ENCODE measurements at regions not wholly inside any gene's neighbourhood (a gene's known extent, or its start where the extent isn't known, plus 50 kb on each side); places are given as distances from the start of the nearest gene placed in this dataset.
"Not testable (repeated sequence)": the region's sequence is repeated elsewhere in the genome, so short reads cannot be mapped to it uniquely, and the experiment has no call there.

DNA sequence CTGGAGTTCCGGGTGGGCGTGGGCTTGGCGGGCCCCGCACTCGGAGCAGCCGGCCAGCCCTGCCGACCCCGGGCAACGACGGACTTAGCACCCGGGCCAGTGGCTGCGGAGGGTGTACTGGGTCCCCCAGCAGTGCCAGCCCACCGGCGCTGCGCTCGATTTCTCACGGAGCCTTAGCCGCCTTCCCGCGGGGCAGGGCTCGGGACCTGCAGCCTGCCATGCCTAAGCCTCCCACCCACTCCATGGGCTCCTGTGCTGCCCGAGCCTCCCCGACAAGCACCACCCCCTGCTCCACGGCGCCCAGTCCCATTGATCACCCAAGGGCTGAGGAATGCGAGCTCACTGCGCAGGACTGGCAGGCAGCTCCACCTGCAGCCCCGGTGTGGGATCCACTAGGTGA, 99.9 kb upstream of the SETBP1 start:
- not testable (repeated sequence) for H3K9me3 ChIP-seq (ENCODE audit: control insufficient read depth in 2 of 2, insufficient read depth in 1 of 2, low read depth in 1 of 2, low read length in 1 of 2); H3K36me3 ChIP-seq (ENCODE audit: control insufficient read depth in 2 of 2, insufficient read depth in 2 of 2, low read length in 1 of 2); H3K27me3 ChIP-seq (ENCODE audit: control insufficient read depth in 1 of 2, insufficient read depth in 2 of 2, low read length in 2 of 2); H3K4me1 ChIP-seq (ENCODE audit: control insufficient read depth in 2 of 2, insufficient read depth in 2 of 2, low read length in 1 of 2); H3K4me3 ChIP-seq (ENCODE audit: low read depth in 1 of 2, low read length in 2 of 2); H3K27ac ChIP-seq (ENCODE audit: low read depth in 2 of 2, low read length in 1 of 2)
- WGBS, 2 donors: 97 to 98% methylated on average over 14 to 28 of the region's 28 CpGs

GRCh38 chr18:44582456-44582855, 98.2 kb upstream of the SETBP1 start:
- no peak overlapping the region for H3K27ac ChIP-seq (ENCODE audit: low read depth in 2 of 2, low read length in 1 of 2)
- no peak overlapping the region for H3K4me3 ChIP-seq (ENCODE audit: low read depth in 1 of 2, low read length in 2 of 2)
- no peaks in the 10 kb centered on the region for H3K27me3 ChIP-seq (ENCODE audit: control insufficient read depth in 1 of 2, insufficient read depth in 2 of 2, low read length in 2 of 2)
- no peaks in the 10 kb centered on the region for H3K4me1 ChIP-seq (ENCODE audit: control insufficient read depth in 2 of 2, insufficient read depth in 2 of 2, low read length in 1 of 2)
- H3K9me3 ChIP-seq (ENCODE audit: control insufficient read depth in 2 of 2, insufficient read depth in 1 of 2, low read depth in 1 of 2, low read length in 1 of 2): no peaks in the 10 kb centered on the region
- H3K36me3 ChIP-seq (ENCODE audit: control insufficient read depth in 2 of 2, insufficient read depth in 2 of 2, low read length in 1 of 2): no peaks in the 10 kb centered on the region

GRCh38 chr18:44584900-44585299, 95.8 kb upstream of the SETBP1 start:
- H3K4me1 ChIP-seq (ENCODE audit: control insufficient read depth in 2 of 2, insufficient read depth in 2 of 2, low read length in 1 of 2): no peaks in the 10 kb centered on the region
- no peak overlapping the region for H3K27ac ChIP-seq (ENCODE audit: low read depth in 2 of 2, low read length in 1 of 2)
- no peak overlapping the region for H3K4me3 ChIP-seq (ENCODE audit: low read depth in 1 of 2, low read length in 2 of 2)
- H3K9me3 ChIP-seq (ENCODE audit: control insufficient read depth in 2 of 2, insufficient read depth in 1 of 2, low read depth in 1 of 2, low read length in 1 of 2): no peaks in the 10 kb centered on the region
- no peaks in the 10 kb centered on the region for H3K36me3 ChIP-seq (ENCODE audit: control insufficient read depth in 2 of 2, insufficient read depth in 2 of 2, low read length in 1 of 2)
- H3K27me3 ChIP-seq (ENCODE audit: control insufficient read depth in 1 of 2, insufficient read depth in 2 of 2, low read length in 2 of 2): no peaks in the 10 kb centered on the region

DNA sequence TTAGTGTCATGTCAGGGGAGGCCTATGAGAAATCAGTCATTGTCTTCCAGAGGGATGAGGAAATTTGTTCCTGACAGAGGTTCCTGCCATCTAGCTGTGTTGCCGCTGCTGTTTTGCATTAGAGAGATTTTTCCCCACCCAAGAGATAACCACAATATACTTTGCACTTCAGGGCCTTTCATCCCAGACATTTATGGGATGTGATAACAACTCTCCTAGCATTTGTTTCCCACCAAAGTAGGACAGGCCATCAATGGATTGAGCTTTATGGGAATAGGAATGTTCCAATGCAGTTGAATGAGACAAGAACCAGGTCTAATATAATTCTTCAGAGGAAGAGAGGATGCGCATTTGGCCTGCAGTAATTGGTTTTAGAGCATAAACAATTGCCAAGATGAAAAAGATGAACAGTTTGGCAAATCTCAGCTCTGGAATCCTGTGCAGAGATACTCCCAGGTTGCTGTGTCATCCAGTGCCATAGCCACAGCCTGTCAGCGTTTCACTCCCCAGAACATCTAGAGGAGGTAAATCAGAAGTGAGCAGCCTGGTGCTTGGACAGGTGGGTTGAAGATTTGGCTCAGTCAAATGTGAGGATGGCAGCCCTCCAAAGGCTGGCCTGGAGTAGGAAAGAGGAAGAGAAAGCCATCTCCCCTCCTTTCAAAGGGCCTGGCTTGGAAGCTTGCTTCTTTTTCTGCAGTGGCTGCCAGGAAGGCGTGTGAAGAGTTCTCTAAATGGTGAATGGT, 93.7 kb upstream of the SETBP1 start:
- no peak overlapping the region for H3K27ac ChIP-seq (ENCODE audit: low read depth in 2 of 2, low read length in 1 of 2)
- no peaks in the 10 kb centered on the region for H3K9me3 ChIP-seq (ENCODE audit: control insufficient read depth in 2 of 2, insufficient read depth in 1 of 2, low read depth in 1 of 2, low read length in 1 of 2)
- no peaks in the 10 kb centered on the region for H3K27me3 ChIP-seq (ENCODE audit: control insufficient read depth in 1 of 2, insufficient read depth in 2 of 2, low read length in 2 of 2)
- no peak overlapping the region for H3K4me3 ChIP-seq (ENCODE audit: low read depth in 1 of 2, low read length in 2 of 2)
- peaks cover 0 to 2% of the 10 kb centered on the region in 2 donors for H3K4me1 ChIP-seq (ENCODE audit: control insufficient read depth in 2 of 2, insufficient read depth in 2 of 2, low read length in 1 of 2)
- WGBS, 2 donors: 68 to 71% methylated on average over 4 of the region's 4 CpGs
- H3K36me3 ChIP-seq (ENCODE audit: control insufficient read depth in 2 of 2, insufficient read depth in 2 of 2, low read length in 1 of 2): no peaks in the 10 kb centered on the region

GRCh38 chr18:44588508-44588907, 92.2 kb upstream of the SETBP1 start:
- WGBS, 2 donors: 23 to 50% methylated on average over 2 of the region's 2 CpGs
- Histone ChIP-seq H3K4me3 (ENCODE audit: low read depth in 1 of 2, low read length in 2 of 2) (no peak overlapping the region), H3K27ac (ENCODE audit: low read depth in 2 of 2, low read length in 1 of 2) (no peak overlapping the region), H3K4me1 (ENCODE audit: control insufficient read depth in 2 of 2, insufficient read depth in 2 of 2, low read length in 1 of 2) (peaks cover 0 to 2% of the 10 kb centered on the region in 2 donors), H3K9me3 (ENCODE audit: control insufficient read depth in 2 of 2, insufficient read depth in 1 of 2, low read depth in 1 of 2, low read length in 1 of 2) (no peaks in the 10 kb centered on the region), H3K27me3 (ENCODE audit: control insufficient read depth in 1 of 2, insufficient read depth in 2 of 2, low read length in 2 of 2) (no peaks in the 10 kb centered on the region), H3K36me3 (ENCODE audit: control insufficient read depth in 2 of 2, insufficient read depth in 2 of 2, low read length in 1 of 2) (no peaks in the 10 kb centered on the region)

- H3K27ac ChIP-seq (ENCODE audit: low read depth in 2 of 2, low read length in 1 of 2): no peak overlapping the region
- WGBS, 2 donors: 44 to 67% methylated on average over 3 of the region's 3 CpGs
- H3K27me3 ChIP-seq (ENCODE audit: control insufficient read depth in 1 of 2, insufficient read depth in 2 of 2, low read length in 2 of 2): no peaks in the 10 kb centered on the region
- H3K36me3 ChIP-seq (ENCODE audit: control insufficient read depth in 2 of 2, insufficient read depth in 2 of 2, low read length in 1 of 2): no peaks in the 10 kb centered on the region
- H3K9me3 ChIP-seq (ENCODE audit: control insufficient read depth in 2 of 2, insufficient read depth in 1 of 2, low read depth in 1 of 2, low read length in 1 of 2): no peaks in the 10 kb centered on the region
- no peak overlapping the region for H3K4me3 ChIP-seq (ENCODE audit: low read depth in 1 of 2, low read length in 2 of 2)
- H3K4me1 ChIP-seq (ENCODE audit: control insufficient read depth in 2 of 2, insufficient read depth in 2 of 2, low read length in 1 of 2): peaks cover 0 to 2% of the 10 kb centered on the region in 2 donors
These were observed 90.9 kb upstream of the SETBP1 start for GRCh38 chr18:44589693-44590355.

GRCh38 chr18:44590956-44591670, 89.6 kb upstream of the SETBP1 start:
- peaks cover 0 to 2% of the 10 kb centered on the region in 2 donors for H3K4me1 ChIP-seq (ENCODE audit: control insufficient read depth in 2 of 2, insufficient read depth in 2 of 2, low read length in 1 of 2)
- no peak overlapping the region for H3K4me3 ChIP-seq (ENCODE audit: low read depth in 1 of 2, low read length in 2 of 2)
- no peaks in the 10 kb centered on the region for H3K9me3 ChIP-seq (ENCODE audit: control insufficient read depth in 2 of 2, insufficient read depth in 1 of 2, low read depth in 1 of 2, low read length in 1 of 2)
- H3K36me3 ChIP-seq (ENCODE audit: control insufficient read depth in 2 of 2, insufficient read depth in 2 of 2, low read length in 1 of 2): no peaks in the 10 kb centered on the region
- 76 to 93% methylated on average over 1 of the region's 1 CpG for WGBS, 2 donors
- no peak overlapping the region for H3K27ac ChIP-seq (ENCODE audit: low read depth in 2 of 2, low read length in 1 of 2)
- H3K27me3 ChIP-seq (ENCODE audit: control insufficient read depth in 1 of 2, insufficient read depth in 2 of 2, low read length in 2 of 2): no peaks in the 10 kb centered on the region

GRCh38 chr18:44592639-44593038, 88.0 kb upstream of the SETBP1 start:
- H3K4me1 ChIP-seq (ENCODE audit: control insufficient read depth in 2 of 2, insufficient read depth in 2 of 2, low read length in 1 of 2): peaks cover 0 to 2% of the 10 kb centered on the region in 2 donors
- H3K27ac ChIP-seq (ENCODE audit: low read depth in 2 of 2, low read length in 1 of 2): no peak overlapping the region
- H3K4me3 ChIP-seq (ENCODE audit: low read depth in 1 of 2, low read length in 2 of 2): no peak overlapping the region
- H3K9me3 ChIP-seq (ENCODE audit: control insufficient read depth in 2 of 2, insufficient read depth in 1 of 2, low read depth in 1 of 2, low read length in 1 of 2): no peaks in the 10 kb centered on the region
- H3K27me3 ChIP-seq (ENCODE audit: control insufficient read depth in 1 of 2, insufficient read depth in 2 of 2, low read length in 2 of 2): no peaks in the 10 kb centered on the region
- 55 to 61% methylated on average over 2 of the region's 2 CpGs for WGBS, 2 donors
- H3K36me3 ChIP-seq (ENCODE audit: control insufficient read depth in 2 of 2, insufficient read depth in 2 of 2, low read length in 1 of 2): no peaks in the 10 kb centered on the region

DNA sequence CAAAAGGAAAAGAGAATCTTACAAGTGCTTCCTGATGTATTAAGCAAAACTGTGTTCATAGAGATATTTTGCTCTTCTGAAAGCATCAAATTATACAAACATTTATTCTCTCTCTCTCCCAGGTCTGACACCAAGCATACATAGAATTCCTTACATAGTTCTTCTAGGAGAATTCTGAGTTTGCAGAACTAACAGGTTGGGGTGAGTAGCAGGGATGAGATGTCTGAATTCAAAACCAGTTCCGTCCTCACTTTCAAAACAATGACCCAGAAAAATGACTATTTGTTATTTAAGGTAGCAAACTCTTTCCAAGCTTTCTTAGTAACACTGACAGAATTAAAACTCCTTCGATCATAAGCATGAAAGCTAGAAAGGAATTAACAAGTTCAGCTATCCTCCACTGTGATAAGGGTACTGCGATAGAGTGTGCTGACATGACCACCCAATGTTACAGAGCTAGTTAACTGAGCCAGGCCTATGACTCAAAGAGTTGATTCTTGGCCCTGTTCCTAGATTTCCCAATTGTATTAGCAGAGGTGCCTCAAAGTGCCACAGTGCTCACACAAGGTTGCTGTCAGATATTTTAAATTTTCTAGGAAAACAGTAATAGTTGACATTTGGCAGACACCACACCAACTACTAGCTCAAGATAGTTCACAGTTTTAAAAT, 85.8 kb upstream of the SETBP1 start:
- 44 to 62% methylated on average over 3 of the region's 3 CpGs for WGBS, 2 donors
- Histone ChIP-seq H3K36me3 (ENCODE audit: control insufficient read depth in 2 of 2, insufficient read depth in 2 of 2, low read length in 1 of 2) (no peaks in the 10 kb centered on the region), H3K9me3 (ENCODE audit: control insufficient read depth in 2 of 2, insufficient read depth in 1 of 2, low read depth in 1 of 2, low read length in 1 of 2) (no peaks in the 10 kb centered on the region), H3K27ac (ENCODE audit: low read depth in 2 of 2, low read length in 1 of 2) (no peak overlapping the region), H3K4me1 (ENCODE audit: control insufficient read depth in 2 of 2, insufficient read depth in 2 of 2, low read length in 1 of 2) (peaks cover 0 to 2% of the 10 kb centered on the region in 2 donors), H3K4me3 (ENCODE audit: low read depth in 1 of 2, low read length in 2 of 2) (no peak overlapping the region), H3K27me3 (ENCODE audit: control insufficient read depth in 1 of 2, insufficient read depth in 2 of 2, low read length in 2 of 2) (no peaks in the 10 kb centered on the region)
